Brain microvascular endothelial cell (primary cell): ENCODE measurements at regions not wholly inside any gene's neighbourhood (a gene's known extent, or its start where the extent isn't known, plus 50 kb on each side); places are given as distances from the start of the nearest gene placed in this dataset.

Source experiments
- DNase-seq: peaks from one replicate; pipeline ENCODE4 v3.0.0-alpha.2; 2020
- H3K27ac ChIP-seq: fragments of 250-450 bp; sonication (Bioruptor Pico); 2 replicates; pipeline ENCODE4 v1.5.1; 2020; ENCODE audit warnings: mild to moderate bottlenecking, moderate library complexity
- H3K27me3 ChIP-seq: fragments of 250-450 bp; sonication (Bioruptor Pico); replicated peaks from 2 replicates; pipeline ENCODE4 v1.5.1; 2020; ENCODE audit warnings: mild to moderate bottlenecking
- H3K36me3 ChIP-seq: fragments of 250-450 bp; sonication (Bioruptor Pico); replicated peaks from 2 replicates; pipeline ENCODE4 v1.5.1; 2020; ENCODE audit warnings: mild to moderate bottlenecking
- H3K4me3 ChIP-seq: 2 replicates; pipeline ENCODE4 v1.5.1; 2011; ENCODE audit warnings: low read depth, mild to moderate bottlenecking, control low read depth, low read length, moderate library complexity
- in situ Hi-C: cut with HindIII; loops from 2 replicates; pipeline ENCODE4 v1.10.0; 2017; ENCODE audit warnings: low sequenced_read_pairs, low pct_ligation_motif_present
- TF ChIP-seq, protein P1 (sequence below): IDR thresholded peaks from 2 replicates; pipeline ENCODE4 v1.5.1; 2011; ENCODE audit warnings: low read depth, mild to moderate bottlenecking, moderate library complexity, low read length, control low read depth, inconsistent platforms; ENCODE audit errors: missing control alignments

DNA sequence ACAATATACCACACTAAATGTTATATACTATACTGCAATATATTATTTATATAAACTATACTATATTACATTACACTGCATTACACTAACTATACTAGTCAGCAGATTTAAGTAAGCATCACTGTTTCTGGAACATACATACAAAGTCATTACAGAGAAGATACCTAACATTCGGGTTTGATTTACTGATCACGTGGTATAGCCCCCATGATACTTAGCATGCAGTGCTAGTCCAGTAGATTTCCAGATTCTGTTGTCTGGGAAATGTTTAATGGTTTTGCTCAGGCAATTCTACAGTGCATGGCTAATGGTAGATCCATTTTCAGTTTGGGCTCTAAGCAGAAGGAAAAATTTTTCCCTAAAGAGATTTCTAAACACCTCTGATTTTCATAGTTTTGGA is 403.7 kb upstream of the TMTC1 start:
- in situ Hi-C loops = no loop called here
- DNase-seq = no peak
- no peak overlapping the region for H3K4me3 ChIP-seq
- no peak overlapping the region for H3K27ac ChIP-seq
- no peaks in the 10 kb centered on the region for H3K27me3 ChIP-seq
- TF ChIP-seq, protein P1, sequence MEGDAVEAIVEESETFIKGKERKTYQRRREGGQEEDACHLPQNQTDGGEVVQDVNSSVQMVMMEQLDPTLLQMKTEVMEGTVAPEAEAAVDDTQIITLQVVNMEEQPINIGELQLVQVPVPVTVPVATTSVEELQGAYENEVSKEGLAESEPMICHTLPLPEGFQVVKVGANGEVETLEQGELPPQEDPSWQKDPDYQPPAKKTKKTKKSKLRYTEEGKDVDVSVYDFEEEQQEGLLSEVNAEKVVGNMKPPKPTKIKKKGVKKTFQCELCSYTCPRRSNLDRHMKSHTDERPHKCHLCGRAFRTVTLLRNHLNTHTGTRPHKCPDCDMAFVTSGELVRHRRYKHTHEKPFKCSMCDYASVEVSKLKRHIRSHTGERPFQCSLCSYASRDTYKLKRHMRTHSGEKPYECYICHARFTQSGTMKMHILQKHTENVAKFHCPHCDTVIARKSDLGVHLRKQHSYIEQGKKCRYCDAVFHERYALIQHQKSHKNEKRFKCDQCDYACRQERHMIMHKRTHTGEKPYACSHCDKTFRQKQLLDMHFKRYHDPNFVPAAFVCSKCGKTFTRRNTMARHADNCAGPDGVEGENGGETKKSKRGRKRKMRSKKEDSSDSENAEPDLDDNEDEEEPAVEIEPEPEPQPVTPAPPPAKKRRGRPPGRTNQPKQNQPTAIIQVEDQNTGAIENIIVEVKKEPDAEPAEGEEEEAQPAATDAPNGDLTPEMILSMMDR = no peak
- no peaks in the 10 kb centered on the region for H3K36me3 ChIP-seq

DNA sequence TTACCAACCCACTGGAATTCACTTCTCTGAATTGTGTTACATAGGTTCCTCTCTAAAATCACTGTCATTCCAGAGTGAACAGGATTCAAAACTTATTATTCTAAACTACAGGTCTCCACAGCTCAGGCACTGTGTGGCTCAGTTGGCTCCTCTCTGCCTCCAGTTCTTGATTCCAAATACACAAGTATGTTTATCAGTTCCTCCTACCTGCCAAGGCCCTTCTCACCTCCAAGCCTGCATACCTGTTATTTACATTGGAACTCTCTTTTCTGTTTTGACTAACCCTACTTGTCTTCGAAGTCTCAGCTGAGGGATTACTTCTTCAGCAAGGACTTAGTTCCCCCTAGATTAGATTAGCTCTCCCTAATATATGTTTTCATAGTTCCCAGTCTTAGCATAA is 397.6 kb upstream of the TMTC1 start:
- TF ChIP-seq, protein P1 = no peak
- no peak for DNase-seq
- in situ Hi-C loops = no loop called here
- no peaks in the 10 kb centered on the region for H3K36me3 ChIP-seq
- no peak overlapping the region for H3K4me3 ChIP-seq
- H3K27me3 ChIP-seq = no peaks in the 10 kb centered on the region
- H3K27ac ChIP-seq = no peak overlapping the region

DNA sequence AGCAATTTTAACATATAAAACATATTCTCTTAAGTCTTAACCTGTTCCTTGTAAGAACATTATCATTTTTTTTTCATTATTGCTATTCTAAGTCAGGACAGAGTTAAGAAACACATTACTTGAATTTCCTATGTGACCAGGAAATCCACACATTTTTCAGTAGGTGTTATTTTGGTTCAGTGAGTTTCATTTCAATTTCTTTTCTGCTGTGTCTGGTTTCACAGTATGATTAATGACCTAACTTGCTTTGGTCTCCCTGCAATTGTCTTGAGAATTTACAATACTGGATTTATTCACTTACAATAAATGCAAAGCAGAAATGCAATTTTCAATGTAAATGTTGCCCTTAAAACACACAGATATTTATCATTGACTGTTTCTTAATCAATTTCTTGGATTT is 396.9 kb upstream of the TMTC1 start:
- no peak overlapping the region for H3K4me3 ChIP-seq
- H3K36me3 ChIP-seq = no peaks in the 10 kb centered on the region
- DNase-seq = no peak
- no peaks in the 10 kb centered on the region for H3K27me3 ChIP-seq
- TF ChIP-seq, protein P1 = no peak
- no peak overlapping the region for H3K27ac ChIP-seq
- in situ Hi-C loops = no loop called here

DNA sequence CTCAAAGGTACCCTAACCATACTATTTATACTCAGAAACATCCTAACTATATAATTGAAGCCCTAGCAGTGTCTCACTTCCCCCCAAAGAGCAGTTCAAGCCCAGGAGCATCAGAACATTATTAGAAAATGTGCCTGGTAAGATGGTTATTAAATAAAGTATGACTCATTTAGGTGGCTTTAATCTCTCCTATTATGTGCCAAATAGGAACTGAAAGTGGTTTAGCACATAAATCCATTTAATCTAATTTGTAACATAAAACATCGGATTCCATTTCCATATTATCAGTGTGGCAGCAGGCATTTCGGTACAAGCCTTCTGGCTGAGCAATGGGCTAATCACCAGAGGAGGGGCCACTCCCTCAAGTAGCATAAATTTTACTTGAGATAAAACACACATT is 395.2 kb upstream of the TMTC1 start:
- Histone ChIP-seq H3K36me3 (no peaks in the 10 kb centered on the region), H3K27me3 (no peaks in the 10 kb centered on the region), H3K4me3 (no peak overlapping the region), H3K27ac (no peak overlapping the region)
- TF ChIP-seq, protein P1 = no peak
- DNase-seq = no peak
- in situ Hi-C loops = no loop called here

DNA sequence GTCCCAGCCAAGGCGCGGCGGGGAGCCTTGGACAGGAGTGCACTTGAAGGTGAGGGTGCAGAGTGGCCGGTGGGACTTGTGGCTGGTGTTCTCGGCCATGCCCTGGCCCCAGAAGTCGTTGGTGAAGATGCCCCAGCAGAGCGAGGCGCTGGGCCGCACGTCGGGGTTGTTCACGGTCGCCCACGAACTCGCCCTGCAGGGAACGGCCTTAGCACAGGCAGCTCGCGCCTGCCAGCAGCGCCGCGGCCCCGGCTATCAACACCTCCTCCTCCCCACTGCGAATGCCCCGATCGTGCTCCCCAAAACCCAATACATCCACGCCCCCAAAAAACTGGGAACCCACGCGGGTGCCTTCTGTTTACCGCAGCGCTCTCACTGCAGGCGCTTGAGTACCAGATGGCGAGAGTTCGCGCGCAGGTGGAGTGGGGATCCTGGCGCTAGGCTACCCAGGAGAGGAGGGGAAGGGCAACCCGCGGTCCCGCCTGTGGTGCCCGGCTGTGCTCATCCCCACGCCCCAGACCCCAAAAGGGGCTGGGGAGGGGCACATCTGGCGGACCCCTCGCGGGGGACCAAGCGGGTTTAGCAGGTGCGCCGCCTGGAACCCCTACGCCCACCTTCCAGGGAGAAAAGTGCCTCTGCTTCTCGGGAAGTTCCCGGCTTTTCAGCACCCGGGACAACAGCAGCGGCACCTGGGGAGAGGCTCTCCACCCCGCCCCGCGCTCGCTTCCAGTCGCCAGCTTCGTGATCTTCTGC is 386.3 kb upstream of the TMTC1 start:
- in situ Hi-C loops = no loop called here
- Histone ChIP-seq H3K36me3 (no peaks in the 10 kb centered on the region), H3K27me3 (peaks cover 19% of the 10 kb centered on the region), H3K4me3 (no peak overlapping the region), H3K27ac (no peak overlapping the region)
- TF ChIP-seq, protein P1 = no peak
- DNase-seq = no peak
